H7 (cell line): ENCODE measurements at regions not wholly inside any gene's neighbourhood (a gene's known extent, or its start where the extent isn't known, plus 50 kb on each side); places are given as distances from the start of the nearest gene placed in this dataset.
"Not testable (repeated sequence)": the region's sequence is repeated elsewhere in the genome, so short reads cannot be mapped to it uniquely, and the experiment has no call there.

Source experiments
- DNase-seq: peaks from one replicate; pipeline ENCODE4 v3.0.0; 2012
- H3K27me3 ChIP-seq: 2 replicates; pipeline ENCODE4 v1.6.0; 2011; ENCODE audit warnings: mild to moderate bottlenecking, low read length; ENCODE audit not compliant: control insufficient read depth, insufficient read depth
- H3K36me3 ChIP-seq: replicated peaks from 2 replicates; pipeline ENCODE4 v1.5.1; 2011; ENCODE audit warnings: low read length; ENCODE audit not compliant: control insufficient read depth, insufficient read depth
- H3K4me3 ChIP-seq: 2 replicates; pipeline ENCODE4 v1.5.1; 2011; ENCODE audit warnings: low read depth, mild to moderate bottlenecking, control low read depth, low read length, moderate library complexity; ENCODE audit not compliant: insufficient read depth

GRCh38 chr14:87055007-87055406 is 938.0 kb downstream of the GALC start:
- H3K27me3 ChIP-seq: no peaks in the 10 kb centered on the region
- no peak overlapping the region for H3K4me3 ChIP-seq
- H3K36me3 ChIP-seq: no peaks in the 10 kb centered on the region
- DNase-seq: no peak

GRCh38 chr14:87052646-87053225 is 940.2 kb downstream of the GALC start:
- H3K27me3 ChIP-seq: no peaks in the 10 kb centered on the region
- H3K36me3 ChIP-seq: no peaks in the 10 kb centered on the region
- no peak for DNase-seq
- no peak overlapping the region for H3K4me3 ChIP-seq

- Histone ChIP-seq H3K27me3 (no peaks in the 10 kb centered on the region), H3K36me3 (no peaks in the 10 kb centered on the region), H3K4me3 (no peak overlapping the region)
- no peak for DNase-seq
These were observed 942.6 kb downstream of the GALC start for GRCh38 chr14:87050421-87050820.

- peak; percentile 13 for DNase-seq
- H3K36me3 ChIP-seq: no peaks in the 10 kb centered on the region
- no peaks in the 10 kb centered on the region for H3K27me3 ChIP-seq
- H3K4me3 ChIP-seq: no peak overlapping the region
These were observed 943.0 kb downstream of the GALC start for GRCh38 chr14:87049950-87050349.

GRCh38 chr14:87046960-87047359 is 946.0 kb downstream of the GALC start:
- no peaks in the 10 kb centered on the region for H3K27me3 ChIP-seq
- H3K36me3 ChIP-seq: no peaks in the 10 kb centered on the region
- no peak for DNase-seq
- H3K4me3 ChIP-seq: no peak overlapping the region

- Histone ChIP-seq H3K36me3 (no peaks in the 10 kb centered on the region), H3K4me3 (no peak overlapping the region), H3K27me3 (no peaks in the 10 kb centered on the region)
- no peak for DNase-seq
These were observed 947.0 kb downstream of the GALC start for GRCh38 chr14:87045956-87046355.

- no peak for DNase-seq
- H3K36me3 ChIP-seq: no peaks in the 10 kb centered on the region
- no peaks in the 10 kb centered on the region for H3K27me3 ChIP-seq
- no peak overlapping the region for H3K4me3 ChIP-seq
These were observed 947.7 kb downstream of the GALC start for GRCh38 chr14:87045246-87045645.

GRCh38 chr14:87044807-87045206 is 948.2 kb downstream of the GALC start:
- Histone ChIP-seq H3K27me3 (no peaks in the 10 kb centered on the region), H3K4me3 (no peak overlapping the region), H3K36me3 (no peaks in the 10 kb centered on the region)
- no peak for DNase-seq

- DNase-seq: no peak
- H3K36me3 ChIP-seq: no peaks in the 10 kb centered on the region
- H3K27me3 ChIP-seq: no peaks in the 10 kb centered on the region
- H3K4me3 ChIP-seq: no peak overlapping the region
These were observed 949.2 kb downstream of the GALC start for GRCh38 chr14:87043667-87044200.

- no peaks in the 10 kb centered on the region for H3K27me3 ChIP-seq
These were observed 950.6 kb downstream of the GALC start for GRCh38 chr14:87042354-87042753.

GRCh38 chr14:87041290-87042020 is 951.5 kb downstream of the GALC start:
- Histone ChIP-seq H3K36me3 (no peaks in the 10 kb centered on the region), H3K4me3 (no peak overlapping the region), H3K27me3 (no peaks in the 10 kb centered on the region)
- no peak for DNase-seq

More at GRCh38 chr14:87042354-87042753, 950.6 kb downstream of the GALC start:
- no peaks in the 10 kb centered on the region for H3K36me3 ChIP-seq
- no peak overlapping the region for H3K4me3 ChIP-seq
- DNase-seq: no peak

- Histone ChIP-seq H3K36me3 (no peaks in the 10 kb centered on the region), H3K27me3 (no peaks in the 10 kb centered on the region), H3K4me3 (no peak overlapping the region)
- no peak for DNase-seq
These were observed 958.3 kb downstream of the GALC start for GRCh38 chr14:87034680-87035079.

GRCh38 chr14:87030197-87030596 is 962.8 kb downstream of the GALC start:
- H3K4me3 ChIP-seq: no peak overlapping the region
- H3K27me3 ChIP-seq: no peaks in the 10 kb centered on the region
- no peak for DNase-seq
- H3K36me3 ChIP-seq: no peaks in the 10 kb centered on the region

- not testable (repeated sequence) for H3K27me3 ChIP-seq, H3K4me3 ChIP-seq, DNase-seq, H3K36me3 ChIP-seq
These were observed 972.9 kb downstream of the GALC start for GRCh38 chr14:87020106-87020505.

- Histone ChIP-seq H3K27me3 (peaks cover 2% of the 10 kb centered on the region), H3K36me3 (no peaks in the 10 kb centered on the region), H3K4me3 (no peak overlapping the region)
- DNase-seq: no peak
These were observed 974.7 kb downstream of the GALC start for GRCh38 chr14:87018294-87018693.
